K562 (cell line): ENCODE measurements at regions not wholly inside any gene's neighbourhood (a gene's known extent, or its start where the extent isn't known, plus 50 kb on each side); places are given as distances from the start of the nearest gene placed in this dataset.

Experiments
- FOS ChIP-seq: IDR thresholded peaks from 3 replicates; pipeline ENCODE4 v1.6.1; 2011; ENCODE audit not compliant: insufficient read length; ENCODE audit errors: extremely low read depth
- FOXK1 ChIP-seq: sonication (generic); formaldehyde crosslinking; IDR thresholded peaks from 2 replicates; pipeline ENCODE4 v1.8.0; 2022; ENCODE audit warnings: missing genetic modification reagents, mild to moderate bottlenecking, borderline replicate concordance
- FUS ChIP-seq: fragments of 200-400 bp; formaldehyde crosslinking; optimal IDR thresholded peaks from 2 replicates; pipeline ENCODE3; 2017; ENCODE audit warnings: low read depth, low read length
- GATA2 ChIP-seq: sonication (generic); formaldehyde crosslinking; IDR thresholded peaks from 2 replicates; pipeline ENCODE4 v1.4.0; 2020; ENCODE audit warnings: mild to moderate bottlenecking, missing genetic modification reagents
- HSF4 ChIP-seq: fragments of 250-450 bp; sonication (Bioruptor Pico); IDR thresholded peaks from 2 replicates; pipeline ENCODE4 v2.1.2; 2022; ENCODE audit warnings: mild to moderate bottlenecking, moderate library complexity, borderline replicate concordance
- KAT2B ChIP-seq: IDR thresholded peaks from one replicate; pipeline ENCODE4 v1.6.1; 2012; ENCODE audit warnings: low read depth, mild to moderate bottlenecking, control low read depth, inconsistent platforms, low read length, moderate library complexity
- MAFK ChIP-seq: IDR thresholded peaks from 2 replicates; pipeline ENCODE4 v1.6.1; 2011; ENCODE audit warnings: low read length, improper control_type of control experiment
- MCM7 ChIP-seq, 2 experiments: fragments of 450-650 bp; IDR thresholded peaks; 2 replicates each; pipeline ENCODE4 v1.6.1; 2016 to 2018
- MXI1 ChIP-seq: IDR thresholded peaks from 2 replicates; pipeline ENCODE4 v1.6.1; 2011; ENCODE audit warnings: low read depth, mild to moderate bottlenecking, improper control_type of control experiment, low read length
- NR4A1 ChIP-seq, 2 experiments: fragments of 250-450 bp in 1 of 2; fragments of 450-650 bp in 1 of 2; sonication (Bioruptor Pico) in 1 of 2; IDR thresholded peaks; 2 replicates each; pipeline versions ENCODE4 v1.4.0 to v1.6.1; 2016 to 2020; ENCODE audit warnings: mild to moderate bottlenecking in 2 of 2, missing compliant biosample characterization in 1 of 2, missing genetic modification characterization in 1 of 2, moderate library complexity in 1 of 2
- POLR2AphosphoS2 ChIP-seq: IDR thresholded peaks from 2 replicates; pipeline ENCODE4 v1.6.1; 2012; ENCODE audit warnings: low read length, improper control_type of control experiment
- PTBP1 ChIP-seq: fragments of 200-400 bp; formaldehyde crosslinking; IDR thresholded peaks from 2 replicates; pipeline ENCODE4 v1.6.1; 2017; ENCODE audit warnings: low read depth, low read length
- SFPQ ChIP-seq: fragments of 200-400 bp; formaldehyde crosslinking; IDR thresholded peaks from 2 replicates; pipeline ENCODE4 v1.6.1; 2017; ENCODE audit warnings: mild to moderate bottlenecking, low read depth, low read length, moderate library complexity
- ZNF24 ChIP-seq: fragments of 450-650 bp; IDR thresholded peaks from 2 replicates; pipeline ENCODE4 v1.6.1; 2016
- ZNF785 ChIP-seq: fragments of 250-450 bp; sonication (Bioruptor Pico); IDR thresholded peaks from 2 replicates; pipeline ENCODE4 v1.4.0; 2020; ENCODE audit warnings: mild to moderate bottlenecking

- no peak for TF ChIP-seq SFPQ
- TF ChIP-seq FOS, result no peak
- TF ChIP-seq FOXK1, result no peak
- TF ChIP-seq HSF4 (CRISPR knock-in tag), result no peak
- no peak for TF ChIP-seq MCM7 (IDR thresholded peaks at IDR 0.05)
- no peak for TF ChIP-seq KAT2B
- TF ChIP-seq MXI1, result no peak
- no peak for TF ChIP-seq ZNF24
- TF ChIP-seq ZNF785 (CRISPR knock-in tag), result no peak
- TF ChIP-seq POLR2AphosphoS2, result no peak
- TF ChIP-seq GATA2 (CRISPR knock-in tag), result no peak
- no peak for TF ChIP-seq FUS
- TF ChIP-seq NR4A1 (CRISPR knock-in tag; IDR thresholded peaks at IDR 0.05), result no peak
- TF ChIP-seq NR4A1 (tag; IDR thresholded peaks at IDR 0.05), result no peak
- TF ChIP-seq PTBP1, result no peak
- peak; percentile 38; the same call in 1 of the 2 replicates for TF ChIP-seq MAFK
Observed at GRCh38 chr2:111652038-111652437, 232.0 kb downstream of the ANAPC1 start (continued).
